MCF 10A (cell line): ENCODE measurements at regions not wholly inside any gene's neighbourhood (a gene's known extent, or its start where the extent isn't known, plus 50 kb on each side); places are given as distances from the start of the nearest gene placed in this dataset.

Experiments used
- BruUV-seq: library from RNA; stranded (reverse); fragments of 400-500 nt; replicated peaks from 2 replicates; lab custom pipeline; 2021; lab: Mats Ljungman, UMichigan
- CTCF ChIA-PET: fragments of 300-600 bp; sonication (Branson Sonifier 250); formaldehyde crosslinking; extraction: SDS; loops from one replicate; lab custom pipeline; 2021; ENCODE audit warnings: antibody characterized with exemption, inconsistent platforms; lab: Yijun Ruan, JAX
- POLR2A ChIA-PET: fragments of 300-600, 350-650 bp; sonication (Branson Sonifier 250); formaldehyde crosslinking; extraction: SDS; loops from one replicate; lab custom pipeline; 2020; ENCODE audit warnings: antibody characterized with exemption, inconsistent platforms; lab: Yijun Ruan, JAX
- DNase-seq: peaks from one replicate; pipeline ENCODE4 v3.0.0-alpha.2; 2018; ENCODE audit not compliant: unreplicated experiment
- H3K27ac Mint-ChIP-seq: one replicate; pipeline ENCODE4 v1.8.0; 2022; ENCODE audit warnings: mild to moderate bottlenecking, low read depth, mixed read lengths; ENCODE audit not compliant: unreplicated experiment
- H3K27me3 Mint-ChIP-seq: one replicate; pipeline ENCODE4 v1.8.0; 2022; ENCODE audit warnings: mixed read lengths; ENCODE audit not compliant: insufficient read depth, unreplicated experiment
- H3K36me3 Mint-ChIP-seq: one replicate; pipeline ENCODE4 v1.8.0; 2022; ENCODE audit warnings: mild to moderate bottlenecking, moderate library complexity, mixed read lengths; ENCODE audit not compliant: insufficient read depth, unreplicated experiment
- H3K4me1 Mint-ChIP-seq: one replicate; pipeline ENCODE4 v1.8.0; 2022; ENCODE audit warnings: mixed read lengths; ENCODE audit not compliant: insufficient read depth, unreplicated experiment
- H3K4me3 Mint-ChIP-seq: one replicate; pipeline ENCODE4 v1.8.0; 2022; ENCODE audit warnings: mild to moderate bottlenecking, moderate library complexity, mixed read lengths; ENCODE audit not compliant: unreplicated experiment
- H3K9me3 Mint-ChIP-seq: one replicate; pipeline ENCODE4 v1.8.0; 2022; ENCODE audit warnings: mixed read lengths; ENCODE audit not compliant: unreplicated experiment
- intact Hi-C: fragments of 100-400 bp; cut with micrococcal nuclease; formaldehyde crosslinking; loops from 2 replicates; pipeline ENCODE4 v1.14.1; 2022
- TF ChIP-seq, protein P1 (sequence below): fragments of 200-600 bp; IDR thresholded peaks from one replicate; pipeline ENCODE4 v1.8.0; 2022; ENCODE audit warnings: antibody characterized with exemption, mild to moderate bottlenecking; ENCODE audit not compliant: unreplicated experiment

DNA sequence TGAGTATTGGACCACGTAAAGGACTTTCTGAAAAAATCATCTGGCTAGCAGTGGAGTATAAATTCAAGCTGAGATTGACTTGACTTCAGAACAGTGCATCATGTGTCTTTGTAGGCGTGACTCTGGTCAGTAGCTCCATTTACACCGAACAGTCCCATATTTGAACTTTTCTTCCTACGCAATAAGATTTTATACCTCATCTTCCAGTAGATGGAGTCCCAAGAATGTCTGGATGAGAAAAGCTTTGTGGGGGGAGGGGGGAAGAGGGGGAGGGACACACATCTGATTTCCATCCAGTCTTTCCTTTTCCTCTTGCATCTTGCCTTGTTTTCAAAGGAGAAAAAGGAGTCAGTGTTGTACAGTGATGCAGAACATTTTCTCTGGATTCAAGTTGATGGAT, 241.0 kb downstream of the EMP1 start:
- TF ChIP-seq, protein P1, sequence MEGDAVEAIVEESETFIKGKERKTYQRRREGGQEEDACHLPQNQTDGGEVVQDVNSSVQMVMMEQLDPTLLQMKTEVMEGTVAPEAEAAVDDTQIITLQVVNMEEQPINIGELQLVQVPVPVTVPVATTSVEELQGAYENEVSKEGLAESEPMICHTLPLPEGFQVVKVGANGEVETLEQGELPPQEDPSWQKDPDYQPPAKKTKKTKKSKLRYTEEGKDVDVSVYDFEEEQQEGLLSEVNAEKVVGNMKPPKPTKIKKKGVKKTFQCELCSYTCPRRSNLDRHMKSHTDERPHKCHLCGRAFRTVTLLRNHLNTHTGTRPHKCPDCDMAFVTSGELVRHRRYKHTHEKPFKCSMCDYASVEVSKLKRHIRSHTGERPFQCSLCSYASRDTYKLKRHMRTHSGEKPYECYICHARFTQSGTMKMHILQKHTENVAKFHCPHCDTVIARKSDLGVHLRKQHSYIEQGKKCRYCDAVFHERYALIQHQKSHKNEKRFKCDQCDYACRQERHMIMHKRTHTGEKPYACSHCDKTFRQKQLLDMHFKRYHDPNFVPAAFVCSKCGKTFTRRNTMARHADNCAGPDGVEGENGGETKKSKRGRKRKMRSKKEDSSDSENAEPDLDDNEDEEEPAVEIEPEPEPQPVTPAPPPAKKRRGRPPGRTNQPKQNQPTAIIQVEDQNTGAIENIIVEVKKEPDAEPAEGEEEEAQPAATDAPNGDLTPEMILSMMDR, result no peak
- no peaks in the 10 kb centered on the region for H3K27me3 Mint-ChIP-seq
- ChIA-PET CTCF (interaction anchor here (0.8 to 1.1 kb wide), 2 partner anchors 98 to 159 kb away, joined by 3 read pairs; no protein-coding TSS in a partner anchor), POLR2A (no interaction called here)
- no peak overlapping the region for H3K27ac Mint-ChIP-seq
- no peaks in the 10 kb centered on the region for H3K4me1 Mint-ChIP-seq
- BruUV-seq, result no TSS peak
- H3K9me3 Mint-ChIP-seq, result no peaks in the 10 kb centered on the region
- DNase-seq, result no peak
- intact Hi-C loops, result no loop called here
- no peak overlapping the region for H3K4me3 Mint-ChIP-seq
- H3K36me3 Mint-ChIP-seq, result no peaks in the 10 kb centered on the region

- POLR2A ChIA-PET, result no interaction called here
- no TSS peak for BruUV-seq
- CTCF ChIA-PET, result interaction anchor here (0.6 to 0.8 kb wide), 2 partner anchors 99 to 779 kb away, joined by 3 to 4 read pairs; no protein-coding TSS in a partner anchor
- no peaks in the 10 kb centered on the region for H3K36me3 Mint-ChIP-seq
- H3K9me3 Mint-ChIP-seq, result no peaks in the 10 kb centered on the region
- peak; percentile 74 for DNase-seq
- TF ChIP-seq, protein P1, result no peak
- H3K4me3 Mint-ChIP-seq, result no peak overlapping the region
- no peaks in the 10 kb centered on the region for H3K4me1 Mint-ChIP-seq
- H3K27ac Mint-ChIP-seq, result no peak overlapping the region
- intact Hi-C loops, result no loop called here
- H3K27me3 Mint-ChIP-seq, result peaks cover 2% of the 10 kb centered on the region
Observed at GRCh38 chr12:13436696-13437391, 240.3 kb downstream of the EMP1 start.

DNA sequence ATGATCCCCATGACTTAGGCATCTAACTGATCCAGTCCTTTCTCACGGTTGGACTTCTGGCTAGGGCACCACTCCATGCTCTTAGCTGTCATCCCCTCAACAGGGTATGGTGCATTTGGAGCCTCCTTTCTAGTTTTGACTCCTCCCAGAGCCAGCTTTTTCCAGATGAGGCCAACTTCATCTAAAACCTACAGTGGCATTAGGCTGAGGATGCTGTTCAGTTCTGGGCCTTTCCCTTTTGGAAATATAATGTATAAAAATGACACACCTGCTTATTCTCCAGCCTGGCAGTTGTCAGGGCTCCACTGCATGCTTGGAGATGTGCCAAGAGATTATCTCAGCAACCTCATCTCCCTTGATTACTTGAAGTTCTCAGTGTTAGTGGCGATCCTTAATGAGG, 239.7 kb downstream of the EMP1 start:
- H3K4me3 Mint-ChIP-seq, result no peak overlapping the region
- intact Hi-C loops, result no loop called here
- no peaks in the 10 kb centered on the region for H3K36me3 Mint-ChIP-seq
- no peaks in the 10 kb centered on the region for H3K9me3 Mint-ChIP-seq
- no TSS peak for BruUV-seq
- H3K27me3 Mint-ChIP-seq, result peaks cover 8% of the 10 kb centered on the region
- CTCF ChIA-PET, result interaction anchor here (0.8 kb wide), 1 partner anchor 64 kb away, joined by 3 read pairs; no protein-coding TSS in a partner anchor
- POLR2A ChIA-PET, result no interaction called here
- H3K27ac Mint-ChIP-seq, result no peak overlapping the region
- TF ChIP-seq, protein P1, result no peak
- H3K4me1 Mint-ChIP-seq, result no peaks in the 10 kb centered on the region
- DNase-seq, result no peak

DNA sequence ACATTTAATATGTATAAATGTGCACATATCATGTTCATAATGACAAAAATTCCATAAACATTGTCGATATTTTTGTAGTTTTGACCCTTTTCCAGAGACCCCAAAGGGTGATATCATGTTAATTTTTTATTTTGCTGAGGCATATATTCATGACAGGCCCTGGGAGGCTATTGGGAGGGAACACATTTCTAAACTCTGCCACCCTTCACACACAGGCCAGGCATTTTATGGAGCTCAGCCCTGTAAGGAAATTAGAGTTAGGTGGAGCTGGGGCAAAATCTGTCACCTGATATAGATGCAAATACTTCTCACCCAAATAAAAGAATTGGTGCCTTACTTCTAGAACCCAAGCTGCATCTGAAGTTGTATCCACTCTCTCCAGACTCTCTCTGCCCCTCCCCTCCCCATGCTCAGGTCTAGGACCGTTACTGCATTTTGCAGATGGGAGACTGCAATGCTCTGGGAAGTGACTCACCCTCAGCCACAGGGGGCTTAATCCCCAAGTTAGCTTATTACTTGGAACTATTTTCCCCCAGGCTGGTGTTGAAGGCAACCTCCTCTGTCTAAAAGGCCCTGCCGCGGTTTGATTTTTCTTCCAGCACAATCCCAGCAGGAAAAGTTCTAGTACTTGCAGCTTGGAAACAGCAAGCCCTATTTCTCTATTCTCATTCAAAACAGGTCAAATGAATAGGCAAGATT, 238.9 kb downstream of the EMP1 start:
- POLR2A ChIA-PET, result no interaction called here
- BruUV-seq, result no TSS peak
- Mint-ChIP-seq H3K27ac (no peak overlapping the region), H3K27me3 (peaks cover 14% of the 10 kb centered on the region), H3K4me3 (no peak overlapping the region), H3K4me1 (no peaks in the 10 kb centered on the region), H3K36me3 (no peaks in the 10 kb centered on the region), H3K9me3 (no peaks in the 10 kb centered on the region)
- TF ChIP-seq, protein P1, result no peak
- DNase-seq, result peak; percentile 23
- CTCF ChIA-PET, result interaction anchor here (0.6 to 0.8 kb wide), 2 partner anchors 63 to 221 kb away, joined by 3 to 4 read pairs; no protein-coding TSS in a partner anchor
- intact Hi-C loops, result no loop called here
